Prostate gland (tissue), 2 donors: ENCODE measurements at regions not wholly inside any gene's neighbourhood (a gene's known extent, or its start where the extent isn't known, plus 50 kb on each side); places are given as distances from the start of the nearest gene placed in this dataset.
A peak's percentile ranks its signal among the peaks of the same experiment; 100 is the strongest.

ENCODE experiments used
- DNase-seq: peaks from one replicate; pipeline ENCODE4 v3.0.0-alpha.2; 2019; ENCODE audit warnings: low spot score
- H3K27ac ChIP-seq, 2 donors: fragments of 200-600 bp; sonication (generic); 2 replicates each; pipeline ENCODE4 v1.5.1; 2017 to 2019
- H3K27me3 ChIP-seq: fragments of 200-600 bp; sonication (generic); replicated peaks from 2 replicates; pipeline ENCODE4 v1.5.1; 2019; ENCODE audit not compliant: insufficient read depth
- H3K36me3 ChIP-seq, 2 donors: fragments of 200-600 bp; sonication (generic); 1 replicate in 1 of 2; 2 replicates in 1 of 2; pipeline versions ENCODE4 v1.5.1 to v1.8.1; 2017 to 2019
- H3K4me1 ChIP-seq: fragments of 200-600 bp; sonication (generic); replicated peaks from 2 replicates; pipeline ENCODE4 v1.5.1; 2019
- H3K4me3 ChIP-seq, 2 donors: fragments of 200-600 bp; sonication (generic); 2 replicates each; pipeline ENCODE4 v1.5.1; 2017 to 2019
- H3K9me3 ChIP-seq: fragments of 200-600 bp; sonication (generic); 2 replicates; pipeline ENCODE4 v1.5.1; 2017
- POLR2A ChIP-seq: fragments of 450-650 bp; IDR thresholded peaks from one replicate; pipeline ENCODE4 v1.6.1; 2016; ENCODE audit warnings: antibody characterized with exemption, mild to moderate bottlenecking
- POLR2AphosphoS5 ChIP-seq: sonication (generic); formaldehyde crosslinking; IDR thresholded peaks from one replicate; pipeline ENCODE4 v1.6.1; 2017; ENCODE audit warnings: antibody characterized with exemption
- WGBS: methylation state at CpG from one replicate; pipeline ENCODE4 v1.1.5; 2018; 5-methylcytosine and 5-hydroxymethylcytosine counted together
- intact Hi-C: fragments of 100-400 bp; cut with DNase I; formaldehyde crosslinking; loops from one replicate; pipeline ENCODE4 v1.14.2; 2022
- TF ChIP-seq, protein P1 (sequence below), 4 experiments: fragments of 200-600 bp in 2 of 4; fragments of 450-650 bp in 2 of 4; sonication (generic) in 2 of 4; IDR thresholded peaks; 1 replicate in 3 of 4; 2 replicates in 1 of 4; pipeline ENCODE4 v1.5.1; 2016 to 2019; ENCODE audit warnings: antibody characterized with exemption in 4 of 4, mild to moderate bottlenecking in 2 of 4, moderate library complexity in 2 of 4

DNA sequence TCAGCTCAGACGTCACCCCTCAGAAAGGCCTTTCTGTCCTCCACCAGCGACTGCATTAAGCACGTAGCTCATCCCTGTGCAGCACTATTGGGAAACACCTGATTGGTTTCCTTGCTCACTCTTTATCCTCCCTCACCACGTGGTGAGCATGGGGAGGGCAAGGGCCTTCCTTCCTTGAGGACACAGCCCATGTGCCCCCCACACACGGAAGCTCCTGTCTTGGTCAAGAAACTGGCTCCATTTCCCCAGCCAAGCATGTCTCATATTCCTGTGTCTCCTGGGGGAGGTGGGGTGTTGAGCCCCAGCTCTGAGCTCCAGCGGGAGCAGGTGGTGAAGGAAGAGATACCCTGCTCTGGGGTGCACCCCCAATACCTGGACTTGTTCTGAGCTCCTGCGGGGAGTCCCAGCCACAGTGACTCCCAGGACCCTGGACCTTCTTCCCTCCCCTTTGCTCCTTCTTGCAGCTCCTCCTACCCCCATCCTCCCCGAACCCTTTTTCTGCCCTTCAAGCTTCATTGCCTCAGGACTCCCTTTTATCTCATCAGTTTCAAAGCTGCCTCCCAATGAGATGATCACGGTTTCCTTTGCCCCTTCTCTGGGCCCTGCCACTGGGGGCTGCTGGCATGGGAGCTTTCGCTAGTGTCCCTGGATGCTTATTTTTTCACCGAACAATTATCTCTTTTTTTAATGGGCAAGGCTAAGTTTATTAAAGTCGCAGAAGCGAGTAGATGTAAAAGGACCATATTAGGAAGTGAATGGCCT, 230.1 kb downstream of the TFAP2C start:
- Histone ChIP-seq H3K4me1 (no peaks in the 10 kb centered on the region), H3K4me3 (no peak overlapping the region), H3K27ac (peak overlapping the region in 1 of 2 donors; percentile 34), H3K36me3 (no peaks in the 10 kb centered on the region), H3K9me3 (no peaks in the 10 kb centered on the region), H3K27me3 (no peaks in the 10 kb centered on the region)
- intact Hi-C loops = no loop called here
- WGBS = 54% methylated on average over 13 of the region's 13 CpGs
- TF ChIP-seq, protein P1, sequence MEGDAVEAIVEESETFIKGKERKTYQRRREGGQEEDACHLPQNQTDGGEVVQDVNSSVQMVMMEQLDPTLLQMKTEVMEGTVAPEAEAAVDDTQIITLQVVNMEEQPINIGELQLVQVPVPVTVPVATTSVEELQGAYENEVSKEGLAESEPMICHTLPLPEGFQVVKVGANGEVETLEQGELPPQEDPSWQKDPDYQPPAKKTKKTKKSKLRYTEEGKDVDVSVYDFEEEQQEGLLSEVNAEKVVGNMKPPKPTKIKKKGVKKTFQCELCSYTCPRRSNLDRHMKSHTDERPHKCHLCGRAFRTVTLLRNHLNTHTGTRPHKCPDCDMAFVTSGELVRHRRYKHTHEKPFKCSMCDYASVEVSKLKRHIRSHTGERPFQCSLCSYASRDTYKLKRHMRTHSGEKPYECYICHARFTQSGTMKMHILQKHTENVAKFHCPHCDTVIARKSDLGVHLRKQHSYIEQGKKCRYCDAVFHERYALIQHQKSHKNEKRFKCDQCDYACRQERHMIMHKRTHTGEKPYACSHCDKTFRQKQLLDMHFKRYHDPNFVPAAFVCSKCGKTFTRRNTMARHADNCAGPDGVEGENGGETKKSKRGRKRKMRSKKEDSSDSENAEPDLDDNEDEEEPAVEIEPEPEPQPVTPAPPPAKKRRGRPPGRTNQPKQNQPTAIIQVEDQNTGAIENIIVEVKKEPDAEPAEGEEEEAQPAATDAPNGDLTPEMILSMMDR (IDR thresholded peaks at IDR 0.05) = no peak
- TF ChIP-seq POLR2A (no peak), POLR2AphosphoS5 (no peak)
- DNase-seq = no peak

DNA sequence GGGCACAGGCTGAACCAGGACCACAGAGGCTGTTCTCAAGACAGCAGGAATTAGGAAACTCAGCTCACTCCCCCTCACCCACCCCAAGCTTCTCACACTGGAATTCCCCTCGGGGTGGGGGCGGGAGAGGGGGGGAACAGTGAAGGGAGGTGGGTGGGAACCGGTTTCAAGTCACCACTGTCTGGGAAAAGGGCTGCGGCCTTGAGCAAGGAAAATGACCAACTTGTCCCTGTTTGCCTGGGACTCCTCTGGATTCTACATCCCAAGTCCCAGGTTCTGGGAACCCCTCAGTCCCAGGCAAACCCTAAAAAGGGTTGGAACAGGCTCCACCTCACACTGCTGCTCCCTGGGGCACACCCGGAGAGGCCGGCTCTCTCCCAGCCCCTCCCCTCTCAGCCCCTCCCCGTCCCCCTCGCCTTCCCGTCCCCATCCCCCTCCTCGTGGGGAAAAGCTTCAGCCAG, 230.7 kb downstream of the TFAP2C start:
- no peak for DNase-seq
- Histone ChIP-seq H3K27ac (peak overlapping the region in 1 of 2 donors; percentile 34), H3K9me3 (no peaks in the 10 kb centered on the region), H3K36me3 (no peaks in the 10 kb centered on the region), H3K4me1 (no peaks in the 10 kb centered on the region), H3K27me3 (no peaks in the 10 kb centered on the region), H3K4me3 (no peak overlapping the region)
- WGBS = 11% methylated on average over 10 of the region's 10 CpGs
- TF ChIP-seq, protein P1 (IDR thresholded peaks at IDR 0.05) = no peak
- intact Hi-C loops = no loop called here

DNA sequence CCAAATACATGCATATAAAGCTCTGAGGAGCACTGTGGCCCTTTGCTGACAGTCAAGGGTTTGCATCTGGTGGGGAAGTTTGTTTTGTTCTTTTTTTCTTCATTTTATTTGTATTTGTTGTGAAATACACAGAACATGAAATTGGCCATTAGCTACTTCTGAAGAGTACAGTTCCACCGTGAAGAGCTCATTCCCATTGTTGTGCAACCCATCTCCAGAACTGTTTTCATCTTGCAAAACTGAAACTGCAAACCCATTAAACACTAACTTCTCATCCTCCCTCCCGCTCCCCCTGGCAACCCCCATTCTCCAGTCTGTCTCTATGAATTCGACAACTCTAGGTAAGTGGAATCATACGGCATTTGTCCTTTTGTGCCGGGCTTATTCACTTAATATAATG, 231.3 kb downstream of the TFAP2C start:
- intact Hi-C loops = no loop called here
- no peak for DNase-seq
- Histone ChIP-seq H3K4me3 (no peak overlapping the region), H3K4me1 (no peaks in the 10 kb centered on the region), H3K27ac (peak overlapping the region in 1 of 2 donors; percentile 34), H3K9me3 (no peaks in the 10 kb centered on the region), H3K27me3 (no peaks in the 10 kb centered on the region), H3K36me3 (no peaks in the 10 kb centered on the region)
- WGBS = 45% methylated on average over 5 of the region's 5 CpGs
- TF ChIP-seq, protein P1 (IDR thresholded peaks at IDR 0.05) = no peak
- TF ChIP-seq POLR2A (no peak), POLR2AphosphoS5 (no peak)

DNA sequence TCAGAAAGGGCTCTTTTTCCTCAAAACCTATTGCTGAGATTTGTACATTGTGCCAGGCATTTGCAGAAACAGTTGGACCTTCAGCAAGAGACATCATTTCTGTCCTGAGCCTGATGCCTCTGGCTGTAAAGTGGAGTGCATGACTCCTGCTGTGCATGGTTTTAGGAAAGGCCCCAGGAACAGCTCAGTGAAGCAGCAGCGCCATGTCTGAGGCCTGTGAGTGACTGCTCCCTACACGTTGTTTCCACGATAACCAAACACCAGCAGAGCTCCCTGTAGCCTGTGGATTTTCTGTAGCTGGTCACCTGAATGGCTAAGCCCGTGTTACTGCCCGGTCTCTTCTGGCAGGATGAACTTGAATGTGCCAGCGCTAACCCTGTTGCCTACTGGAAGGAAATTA, 232.5 kb downstream of the TFAP2C start:
- H3K36me3 ChIP-seq = no peaks in the 10 kb centered on the region
- H3K4me3 ChIP-seq = no peak overlapping the region
- intact Hi-C loops = no loop called here
- no peaks in the 10 kb centered on the region for H3K27me3 ChIP-seq
- no peaks in the 10 kb centered on the region for H3K4me1 ChIP-seq
- no peak overlapping the region for H3K27ac ChIP-seq
- TF ChIP-seq POLR2A (no peak), POLR2AphosphoS5 (no peak)
- TF ChIP-seq, protein P1 (IDR thresholded peaks at IDR 0.05) = no peak
- no peaks in the 10 kb centered on the region for H3K9me3 ChIP-seq
- WGBS = 67% methylated on average over 6 of the region's 6 CpGs
- no peak for DNase-seq

DNA sequence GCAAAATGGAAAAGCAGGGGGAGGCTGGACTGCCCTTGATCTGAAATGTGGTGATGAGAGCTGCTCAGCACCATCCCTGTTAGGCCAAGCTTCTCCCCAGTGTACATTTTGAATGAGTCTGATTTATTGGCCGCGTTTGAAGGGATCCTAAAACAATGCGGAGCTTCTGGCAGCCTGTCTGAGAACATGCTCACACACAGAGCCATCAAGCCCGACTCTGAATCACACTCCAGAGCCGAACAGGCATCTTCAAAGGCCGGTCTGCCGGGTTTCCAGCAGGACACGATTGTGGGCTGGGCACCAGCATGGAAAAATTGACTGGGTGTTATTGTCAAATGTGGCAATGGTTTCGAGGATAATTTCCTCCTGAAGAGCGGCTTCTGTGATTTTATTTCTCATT, 235.9 kb downstream of the TFAP2C start:
- Histone ChIP-seq H3K9me3 (no peaks in the 10 kb centered on the region), H3K4me3 (no peak overlapping the region), H3K27me3 (no peaks in the 10 kb centered on the region), H3K27ac (no peak overlapping the region), H3K4me1 (no peaks in the 10 kb centered on the region), H3K36me3 (no peaks in the 10 kb centered on the region)
- 19% methylated on average over 9 of the region's 10 CpGs for WGBS
- DNase-seq = peak; percentile 12
- intact Hi-C loops = no loop called here
- TF ChIP-seq, protein P1 (IDR thresholded peaks at IDR 0.05) = no peak
- TF ChIP-seq POLR2A (no peak), POLR2AphosphoS5 (no peak)
